ENCODE measurements at regions not wholly inside any gene's neighbourhood (a gene's known extent, or its start where the extent isn't known, plus 50 kb on each side); places are given as distances from the start of the nearest gene placed in this dataset.

- TF ChIP-seq POLR2A (IDR thresholded peaks at IDR 0.05; ENCODE audit: low read depth, low read length) (no peak), TAF1 (IDR thresholded peaks at IDR 0.05; ENCODE audit: borderline replicate concordance, low read depth, low read length) (no peak)
Observed at GRCh38 chr10:30728766-30729165, 99.2 kb upstream of the LYZL2 start.
